ENCODE measurements at regions not wholly inside any gene's neighbourhood (a gene's known extent, or its start where the extent isn't known, plus 50 kb on each side); places are given as distances from the start of the nearest gene placed in this dataset.

GRCh38 chr7:124989911-124990310, 60.3 kb upstream of the POT1 start:
- DNase-seq (no peak), ATAC-seq (no peak)
- H3K36me3 ChIP-seq, result no peaks in the 10 kb centered on the region
- peak overlapping the region in 1 of 12 donors; percentile 16 for H3K27ac ChIP-seq
- H3K9me3 ChIP-seq, result peaks cover 0 to 3% (median 0%) of the 10 kb centered on the region in 12 donors
- WGBS, 4 donors, result 88 to 97% (median 95%) methylated on average over 1 of the region's 1 CpG
- intact Hi-C loops (cut with DNase I), result no loop called here
- H3K27me3 ChIP-seq, result no peaks in the 10 kb centered on the region
- peaks cover 0 to 11% (median 0%) of the 10 kb centered on the region in 12 donors for H3K4me1 ChIP-seq
- no peak overlapping the region for H3K4me3 ChIP-seq
- TF ChIP-seq POLR2A (IDR thresholded peaks at IDR 0.05) (no peak), CTCF (IDR thresholded peaks at IDR 0.05) (no peak)
